Neural progenitor cell (in vitro differentiated cells): ENCODE measurements at regions not wholly inside any gene's neighbourhood (a gene's known extent, or its start where the extent isn't known, plus 50 kb on each side); places are given as distances from the start of the nearest gene placed in this dataset.

ENCODE experiments used
- DNase-seq: peaks from one replicate; pipeline ENCODE4 v3.0.0-alpha.2; 2016; ENCODE audit warnings: low spot score
- H2AFZ ChIP-seq: fragments of 200-600 bp; sonication (generic); replicated peaks from 2 replicates; pipeline ENCODE4 v1.6.1; 2016; ENCODE audit warnings: antibody characterized with exemption
- H3F3A ChIP-seq: fragments of 200-600 bp; sonication (generic); 2 replicates; pipeline ENCODE4 v1.6.1; 2016; ENCODE audit warnings: antibody characterized with exemption, low read depth
- H3K27ac ChIP-seq: fragments of 200-600 bp; sonication (generic); 2 replicates; pipeline ENCODE4 v1.5.1; 2016; ENCODE audit warnings: mild to moderate bottlenecking
- H3K27me3 ChIP-seq: fragments of 200-600 bp; sonication (generic); 2 replicates; pipeline ENCODE4 v1.6.1; 2016; ENCODE audit warnings: mild to moderate bottlenecking, moderate library complexity
- H3K36me3 ChIP-seq: fragments of 200-600 bp; sonication (generic); 2 replicates; pipeline ENCODE4 v1.5.1; 2016
- H3K4me1 ChIP-seq: fragments of 200-600 bp; sonication (generic); 2 replicates; pipeline ENCODE4 v1.6.1; 2016; ENCODE audit warnings: mixed run types
- H3K4me2 ChIP-seq: fragments of 200-600 bp; sonication (generic); 2 replicates; pipeline ENCODE4 v1.6.1; 2016
- H3K4me3 ChIP-seq: fragments of 200-600 bp; sonication (generic); 2 replicates; pipeline ENCODE4 v1.5.1; 2016
- H3K79me2 ChIP-seq: fragments of 200-600 bp; sonication (generic); 2 replicates; pipeline ENCODE4 v1.6.1; 2016; ENCODE audit warnings: low read depth
- H3K9ac ChIP-seq: fragments of 200-600 bp; sonication (generic); 2 replicates; pipeline ENCODE4 v1.6.1; 2016
- H3K9me3 ChIP-seq: fragments of 200-600 bp; sonication (generic); 2 replicates; pipeline ENCODE4 v1.5.1; 2016; ENCODE audit warnings: low read depth
- H4K20me1 ChIP-seq: fragments of 200-600 bp; sonication (generic); 2 replicates; pipeline ENCODE4 v1.6.1; 2016; ENCODE audit warnings: low read depth
- H3K27ac Mint-ChIP-seq: 3 replicates; pipeline ENCODE4 v1.8.0; 2021; ENCODE audit warnings: mixed read lengths
- H3K27me3 Mint-ChIP-seq: 2 replicates; pipeline ENCODE4 v1.8.0; 2022; ENCODE audit warnings: low read depth, mild to moderate bottlenecking, inconsistent platforms, moderate library complexity, mixed read lengths; ENCODE audit not compliant: insufficient read depth
- H3K36me3 Mint-ChIP-seq: 3 replicates; pipeline ENCODE4 v1.8.0; 2021; ENCODE audit warnings: mixed read lengths
- H3K4me1 Mint-ChIP-seq: 3 replicates; pipeline ENCODE4 v1.8.0; 2021; ENCODE audit warnings: mixed read lengths
- H3K4me3 Mint-ChIP-seq: 3 replicates; pipeline ENCODE4 v1.8.0; 2021; ENCODE audit warnings: mild to moderate bottlenecking, moderate library complexity, mixed read lengths
- H3K9me3 Mint-ChIP-seq: 3 replicates; pipeline ENCODE4 v1.8.0; 2020; ENCODE audit warnings: mixed read lengths
- CTCF ChIP-seq: fragments of 200-600 bp; sonication (generic); IDR thresholded peaks from 2 replicates; pipeline ENCODE4 v1.5.1; 2017; ENCODE audit warnings: antibody characterized with exemption, mild to moderate bottlenecking
- EZH2 ChIP-seq: fragments of 200-600 bp; sonication (generic); IDR thresholded peaks from 2 replicates; pipeline ENCODE4 v1.6.1; 2017; ENCODE audit warnings: antibody characterized with exemption, mild to moderate bottlenecking, moderate library complexity
- EZH2phosphoT487 ChIP-seq: fragments of 200-600 bp; sonication (generic); IDR thresholded peaks from 2 replicates; pipeline ENCODE4 v1.6.1; 2017; ENCODE audit warnings: antibody characterized with exemption

GRCh38 chr14:89638891-89639290 lies 221.9 kb upstream of the FOXN3 start:
- H3K4me3 ChIP-seq, result no peak overlapping the region
- H3K4me3 Mint-ChIP-seq, result no peak overlapping the region

GRCh38 chr14:89637581-89637980 lies 220.5 kb upstream of the FOXN3 start:
- Histone ChIP-seq H3K4me1 (peaks cover 8% of the 10 kb centered on the region), H3K27me3 (no peaks in the 10 kb centered on the region), H4K20me1 (no peaks in the 10 kb centered on the region), H3K4me3 (no peak overlapping the region), H3K36me3 (no peaks in the 10 kb centered on the region), H3K4me2 (no peak overlapping the region), H3K9me3 (no peaks in the 10 kb centered on the region), H2AFZ (no peak overlapping the region), H3F3A (peaks cover 9% of the 10 kb centered on the region), H3K9ac (no peak overlapping the region), H3K27ac (no peak overlapping the region), H3K79me2 (no peaks in the 10 kb centered on the region)
- Mint-ChIP-seq H3K4me1 (no peaks in the 10 kb centered on the region), H3K4me3 (no peak overlapping the region), H3K36me3 (no peaks in the 10 kb centered on the region), H3K9me3 (no peaks in the 10 kb centered on the region), H3K27me3 (no peaks in the 10 kb centered on the region), H3K27ac (no peak overlapping the region)
- no peak for DNase-seq
- TF ChIP-seq EZH2, result no peak
- TF ChIP-seq EZH2phosphoT487, result no peak
- no peak for TF ChIP-seq CTCF

More at GRCh38 chr14:89638891-89639290, 221.9 kb upstream of the FOXN3 start:
- no peaks in the 10 kb centered on the region for H3K27me3 ChIP-seq
- H3K4me2 ChIP-seq, result no peak overlapping the region
- H3K79me2 ChIP-seq, result no peaks in the 10 kb centered on the region
- Mint-ChIP-seq H3K4me1 (no peaks in the 10 kb centered on the region), H3K9me3 (no peaks in the 10 kb centered on the region), H3K36me3 (no peaks in the 10 kb centered on the region), H3K27ac (no peak overlapping the region), H3K27me3 (no peaks in the 10 kb centered on the region)
- no peaks in the 10 kb centered on the region for H3F3A ChIP-seq
- no peaks in the 10 kb centered on the region for H3K4me1 ChIP-seq
- H3K9ac ChIP-seq, result no peak overlapping the region
- H2AFZ ChIP-seq, result no peak overlapping the region
- no peaks in the 10 kb centered on the region for H3K36me3 ChIP-seq
- DNase-seq, result no peak
- H3K9me3 ChIP-seq, result no peaks in the 10 kb centered on the region
- no peak overlapping the region for H3K27ac ChIP-seq
- H4K20me1 ChIP-seq, result no peaks in the 10 kb centered on the region
- TF ChIP-seq EZH2phosphoT487 (no peak), CTCF (no peak), EZH2 (no peak)

- no peaks in the 10 kb centered on the region for H3K79me2 ChIP-seq
- Mint-ChIP-seq H3K27ac (no peak overlapping the region), H3K4me3 (no peak overlapping the region), H3K9me3 (peaks cover 2% of the 10 kb centered on the region), H3K36me3 (no peaks in the 10 kb centered on the region), H3K27me3 (no peaks in the 10 kb centered on the region), H3K4me1 (peaks cover 8% of the 10 kb centered on the region)
- H3F3A ChIP-seq, result peaks cover 9% of the 10 kb centered on the region
- no peak overlapping the region for H2AFZ ChIP-seq
- H4K20me1 ChIP-seq, result no peaks in the 10 kb centered on the region
- H3K4me3 ChIP-seq, result no peak overlapping the region
- H3K27ac ChIP-seq, result no peak overlapping the region
- no peaks in the 10 kb centered on the region for H3K36me3 ChIP-seq
- H3K9ac ChIP-seq, result no peak overlapping the region
- no peak for DNase-seq
- no peaks in the 10 kb centered on the region for H3K9me3 ChIP-seq
- peaks cover 14% of the 10 kb centered on the region for H3K4me1 ChIP-seq
- H3K4me2 ChIP-seq, result no peak overlapping the region
- TF ChIP-seq EZH2 (no peak), CTCF (no peak), EZH2phosphoT487 (no peak)
- H3K27me3 ChIP-seq, result no peaks in the 10 kb centered on the region
Observed at GRCh38 chr14:89635615-89636014, 218.6 kb upstream of the FOXN3 start.

GRCh38 chr14:89634037-89634436 lies 217.0 kb upstream of the FOXN3 start:
- H3K36me3 Mint-ChIP-seq, result no peaks in the 10 kb centered on the region
- no peaks in the 10 kb centered on the region for H3K79me2 ChIP-seq

More at GRCh38 chr14:89634037-89634436, 217.0 kb upstream of the FOXN3 start:
- no peak overlapping the region for H3K9ac ChIP-seq
- no peaks in the 10 kb centered on the region for H3K36me3 ChIP-seq
- H4K20me1 ChIP-seq, result no peaks in the 10 kb centered on the region
- peaks cover 9% of the 10 kb centered on the region for H3F3A ChIP-seq
- H3K27ac ChIP-seq, result no peak overlapping the region
- no peak overlapping the region for H3K4me3 ChIP-seq
- Mint-ChIP-seq H3K4me3 (no peak overlapping the region), H3K27me3 (no peaks in the 10 kb centered on the region), H3K9me3 (peaks cover 6% of the 10 kb centered on the region), H3K4me1 (peaks cover 18% of the 10 kb centered on the region), H3K27ac (no peak overlapping the region)
- H3K4me2 ChIP-seq, result no peak overlapping the region
- DNase-seq, result no peak
- no peaks in the 10 kb centered on the region for H3K27me3 ChIP-seq
- H3K4me1 ChIP-seq, result peaks cover 25% of the 10 kb centered on the region
- H2AFZ ChIP-seq, result no peak overlapping the region
- TF ChIP-seq CTCF, result no peak
- TF ChIP-seq EZH2phosphoT487, result no peak
- no peak for TF ChIP-seq EZH2
- H3K9me3 ChIP-seq, result no peaks in the 10 kb centered on the region
